ENCODE measurements at regions not wholly inside any gene's neighbourhood (a gene's known extent, or its start where the extent isn't known, plus 50 kb on each side); places are given as distances from the start of the nearest gene placed in this dataset.
A peak's percentile ranks its signal among the peaks of the same experiment; 100 is the strongest.
"Not testable (repeated sequence)": the region's sequence is repeated elsewhere in the genome, so short reads cannot be mapped to it uniquely, and the experiment has no call there.

- not testable (repeated sequence) for DNase-seq
Observed at GRCh38 chr14:36411951-36412350, 91.5 kb upstream of the MBIP start.

DNA sequence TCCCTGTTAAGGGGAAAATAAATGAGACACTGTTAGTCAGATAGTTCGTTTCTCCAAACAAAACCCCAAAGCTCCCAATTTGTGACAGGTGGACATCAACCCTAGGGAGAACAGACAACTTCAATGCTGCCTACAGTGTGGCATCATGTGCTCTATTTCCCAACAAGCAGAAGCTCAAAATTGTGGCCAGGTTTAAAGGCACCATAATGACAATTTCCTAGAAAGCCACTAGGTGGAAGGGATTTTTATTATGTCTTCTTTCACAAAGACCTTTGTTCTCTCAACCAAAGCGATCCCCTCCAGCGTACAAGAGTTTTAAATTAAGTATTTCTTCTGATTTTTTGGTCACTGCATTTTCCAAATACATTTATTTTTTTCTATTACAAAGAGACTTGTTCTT is 88.0 kb upstream of the MBIP start:
- DNase-seq = no peak

DNA sequence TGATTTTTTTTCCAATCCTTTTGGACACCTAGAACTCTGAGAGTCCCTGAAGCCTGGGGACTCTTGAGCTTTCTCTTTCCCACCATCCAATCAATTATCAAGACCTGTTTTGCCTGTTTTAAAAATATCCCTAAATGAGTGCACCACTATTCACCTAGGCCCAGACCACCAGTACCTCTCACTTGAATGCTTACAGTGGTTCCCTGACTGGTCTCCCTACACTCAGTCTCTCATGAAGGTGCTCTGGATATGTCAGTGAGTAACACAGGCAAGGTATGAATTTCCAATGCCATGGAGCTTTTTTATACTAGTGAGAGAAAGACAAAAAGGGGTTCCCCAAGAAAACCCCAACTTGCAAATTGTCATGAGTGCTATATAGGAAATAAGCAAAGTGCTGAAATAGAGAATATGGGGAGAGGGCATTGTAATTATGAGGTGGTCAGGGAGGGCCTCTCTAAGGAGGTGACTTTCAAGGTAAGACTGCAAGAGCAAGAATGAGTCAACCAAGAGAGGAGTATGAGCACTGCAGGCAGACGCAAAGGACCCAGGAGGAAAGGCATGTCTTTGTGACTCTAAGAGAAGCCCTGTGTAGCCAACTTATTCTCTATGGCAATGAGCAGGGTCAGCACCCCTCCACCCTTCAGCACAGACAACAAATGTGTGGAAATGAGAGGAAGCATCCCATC is 85.3 kb upstream of the MBIP start:
- DNase-seq = no peak

DNA sequence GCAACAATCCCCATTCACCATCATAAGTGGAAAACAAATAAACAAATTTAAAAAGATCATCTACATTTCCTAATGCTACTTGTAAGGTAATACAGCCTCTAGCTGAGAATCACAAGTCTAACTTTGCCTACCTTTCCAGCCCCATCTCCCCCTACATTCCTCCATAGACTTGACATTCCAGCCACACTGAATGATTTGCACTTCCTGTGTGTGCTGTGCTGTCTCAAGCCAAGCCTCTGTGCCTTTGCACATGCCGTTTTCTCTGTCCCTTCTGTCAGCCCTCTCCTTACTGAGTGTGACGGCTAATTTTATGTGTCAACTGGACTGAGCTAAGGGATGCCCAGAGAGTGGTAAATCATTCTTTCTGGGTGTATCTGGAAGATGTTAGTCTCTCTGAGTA is 82.4 kb upstream of the MBIP start:
- DNase-seq = no peak

DNA sequence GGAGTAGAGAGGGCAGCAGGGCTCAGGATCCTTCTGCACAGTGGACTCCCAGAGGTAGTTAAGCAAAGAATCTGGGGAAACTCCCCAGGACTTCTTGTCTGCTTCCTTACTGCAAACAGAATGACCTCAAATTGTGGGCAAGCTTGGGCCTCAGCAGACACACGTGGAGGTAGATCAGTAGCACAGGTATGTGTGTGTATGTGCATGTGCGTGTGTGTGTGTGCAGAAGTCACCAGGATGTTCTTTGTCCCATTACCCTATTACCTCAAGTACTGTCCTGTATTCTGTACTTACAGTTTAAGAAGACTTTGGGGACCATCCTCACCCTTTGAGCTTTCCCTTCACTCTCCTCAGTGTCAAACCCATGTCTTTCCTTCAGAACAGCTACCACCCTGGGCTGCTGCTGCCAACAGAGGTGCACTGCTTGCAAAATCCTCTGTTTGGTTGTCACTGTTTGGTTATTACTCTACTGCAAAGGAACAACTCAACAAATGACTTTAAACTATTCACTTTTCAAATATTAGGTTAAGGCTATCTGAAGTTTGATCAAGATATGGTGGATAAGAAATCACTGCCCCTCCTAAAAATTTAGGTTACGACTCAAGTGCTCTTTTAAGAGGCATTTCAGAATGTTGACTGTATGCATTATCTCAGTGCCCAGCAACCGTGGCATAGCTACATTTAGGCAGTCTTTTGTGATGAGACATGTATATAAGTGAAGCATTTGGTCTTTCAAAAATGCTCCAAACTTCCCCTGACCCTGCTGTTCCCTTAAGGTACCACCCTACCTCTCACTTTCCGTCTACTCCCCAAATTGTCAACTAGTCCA is 78.2 kb upstream of the MBIP start:
- no peak for DNase-seq

DNA sequence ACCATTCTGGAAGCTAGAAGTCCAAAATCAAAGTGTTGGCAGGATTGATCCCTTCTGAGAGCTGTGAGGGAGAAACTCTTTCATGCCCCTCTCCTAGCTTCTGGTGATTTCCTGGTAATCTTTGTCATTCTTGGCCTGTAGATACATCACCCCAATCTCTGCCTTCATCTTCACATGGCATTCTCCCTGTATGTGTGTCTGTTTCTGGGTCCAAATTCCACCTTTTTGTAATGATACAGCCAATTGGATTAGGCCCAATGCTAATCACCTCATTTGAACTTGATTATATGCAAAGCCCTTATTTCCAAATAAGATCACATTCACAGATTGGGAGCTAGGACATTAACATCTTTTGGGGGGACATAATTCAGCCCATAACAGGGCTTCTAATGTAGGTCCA is 76.9 kb upstream of the MBIP start:
- no peak for DNase-seq

DNA sequence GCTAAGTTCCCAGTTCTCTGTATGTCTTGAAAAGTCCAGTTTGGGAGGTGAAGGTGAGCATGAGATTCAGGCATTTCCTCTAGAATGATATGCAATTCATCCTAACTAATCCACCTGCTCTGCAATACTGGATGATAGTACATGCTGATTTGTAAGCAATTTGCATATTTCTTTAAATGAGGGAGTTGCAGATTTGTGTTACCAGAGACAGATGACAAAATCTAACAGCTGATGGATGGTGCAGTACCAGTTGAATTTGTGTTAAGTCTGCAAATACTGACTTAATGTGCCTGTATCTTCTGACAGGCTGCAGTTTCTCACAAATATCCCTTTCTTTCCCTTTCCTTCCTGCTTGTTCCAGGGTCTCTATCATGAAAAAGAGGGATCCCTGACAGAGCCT is 76.4 kb upstream of the MBIP start:
- no peak for DNase-seq

DNA sequence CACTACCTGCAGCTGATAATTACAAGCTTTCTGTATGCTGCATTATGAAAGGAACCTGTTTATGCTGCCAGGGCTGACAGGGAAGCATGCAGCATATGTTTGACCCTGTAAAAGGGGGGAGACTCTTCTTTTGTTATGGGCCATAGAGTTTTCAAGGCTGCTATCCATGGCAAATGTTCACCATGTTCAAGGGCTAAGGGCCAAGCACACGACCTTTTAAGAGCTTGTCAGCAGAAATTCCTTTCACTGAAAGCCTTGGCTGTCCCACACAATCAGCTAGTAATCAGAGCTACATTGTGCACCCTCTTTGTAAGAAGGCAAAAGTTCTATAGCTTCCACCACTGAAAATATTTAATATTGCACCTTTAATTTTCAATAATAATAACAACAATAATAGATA is 74.2 kb upstream of the MBIP start:
- DNase-seq = no peak

- no peak for DNase-seq
Observed at GRCh38 chr14:36390718-36391117, 70.3 kb upstream of the MBIP start.

DNA sequence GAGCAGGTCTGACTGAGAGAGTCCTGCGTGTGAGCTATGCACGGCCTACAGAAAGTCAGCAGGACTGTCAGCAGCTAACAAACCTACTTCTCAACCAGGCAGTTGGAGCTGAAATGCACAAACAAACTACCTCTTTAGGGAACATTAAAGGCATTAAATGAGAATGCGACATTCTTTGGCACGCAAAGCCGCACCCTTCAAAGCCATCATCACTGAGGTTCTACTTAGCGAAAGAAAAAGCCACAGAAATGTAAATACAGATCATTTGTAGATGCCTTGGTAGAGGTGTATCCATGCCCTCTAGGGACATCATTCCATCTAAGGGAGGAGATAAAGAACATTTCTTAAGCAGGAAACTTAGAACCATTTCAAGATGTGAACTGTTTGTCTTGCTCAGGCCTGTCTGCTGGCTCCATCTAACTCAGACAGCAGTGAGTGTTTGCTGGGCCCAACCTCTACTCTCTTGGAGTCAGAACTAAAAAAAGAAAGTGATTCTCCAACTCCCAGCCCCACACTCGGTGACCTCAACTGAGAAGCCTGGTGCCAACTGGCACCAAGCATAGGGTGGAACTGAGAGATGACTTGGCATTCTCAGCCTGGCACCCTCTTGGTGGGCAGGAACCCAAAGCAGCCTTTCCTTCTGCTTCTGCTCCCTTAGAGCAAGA is 63.5 kb upstream of the MBIP start:
- DNase-seq = peak in 36 of 51 donors; percentile 1 to 80 (median 38)

DNA sequence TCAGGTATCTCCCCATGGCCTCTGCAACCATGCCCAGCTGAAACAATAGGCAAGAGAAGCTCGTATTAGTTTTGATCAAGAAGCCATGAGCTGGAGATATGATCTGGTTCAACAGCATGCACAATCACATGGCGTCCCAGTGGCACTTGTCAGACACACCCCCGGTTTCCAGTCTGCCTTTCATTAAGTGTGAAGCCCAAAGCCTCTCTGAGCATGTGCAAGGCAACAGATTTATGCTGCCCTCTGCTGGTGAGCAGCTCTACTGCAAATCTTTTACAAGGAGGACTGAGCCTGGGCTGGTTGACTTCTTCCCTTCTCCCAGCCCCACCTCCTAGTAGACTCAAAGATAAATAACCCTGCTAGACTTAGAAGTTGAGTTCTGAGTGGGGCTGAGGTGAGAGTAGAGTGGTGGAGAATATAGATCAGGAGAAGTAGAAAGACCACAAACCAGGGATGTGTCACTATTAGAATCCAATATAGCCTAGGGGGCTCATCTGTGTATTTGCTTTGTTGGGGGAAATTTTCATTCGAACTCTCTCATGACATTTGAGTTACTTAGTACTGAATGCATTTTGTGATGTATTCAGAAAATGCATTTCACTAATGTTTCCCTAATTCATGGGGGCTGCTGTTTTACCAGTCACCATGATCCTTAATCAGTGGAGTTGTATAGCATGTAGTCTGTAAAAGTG is 53.7 kb upstream of the MBIP start:
- peak in 49 of 51 donors; percentile 2 to 81 (median 48) for DNase-seq
